ENCODE measurements at regions not wholly inside any gene's neighbourhood (a gene's known extent, or its start where the extent isn't known, plus 50 kb on each side); places are given as distances from the start of the nearest gene placed in this dataset.
"Not testable (repeated sequence)": the region's sequence is repeated elsewhere in the genome, so short reads cannot be mapped to it uniquely, and the experiment has no call there.

- DNase-seq: not testable (repeated sequence)
Observed at GRCh38 chr2:134040626-134041172, 213.2 kb upstream of the MGAT5 start.

GRCh38 chr2:134041877-134042276, 212.0 kb upstream of the MGAT5 start:
- DNase-seq: no peak

- not testable (repeated sequence) for DNase-seq
Observed at GRCh38 chr2:134043028-134043427, 210.8 kb upstream of the MGAT5 start.

- DNase-seq: no peak
Observed at GRCh38 chr2:134052173-134052572, 201.7 kb upstream of the MGAT5 start.

- DNase-seq: no peak
Observed at GRCh38 chr2:134056173-134056572, 197.7 kb upstream of the MGAT5 start.

GRCh38 chr2:134061066-134061465, 192.8 kb upstream of the MGAT5 start:
- DNase-seq: not testable (repeated sequence)

- not testable (repeated sequence) for DNase-seq
Observed at GRCh38 chr2:134062235-134062634, 191.6 kb upstream of the MGAT5 start.

- DNase-seq: not testable (repeated sequence)
Observed at GRCh38 chr2:134063916-134064315, 190.0 kb upstream of the MGAT5 start.

- DNase-seq: no peak
Observed at GRCh38 chr2:134070281-134070741, 183.6 kb upstream of the MGAT5 start.

GRCh38 chr2:134072341-134072740, 181.5 kb upstream of the MGAT5 start:
- DNase-seq: no peak

GRCh38 chr2:134073023-134073422, 180.8 kb upstream of the MGAT5 start:
- DNase-seq: no peak

- DNase-seq: no peak
Observed at GRCh38 chr2:134074619-134075018, 179.3 kb upstream of the MGAT5 start.

- DNase-seq: no peak
Observed at GRCh38 chr2:134075204-134075603, 178.7 kb upstream of the MGAT5 start.

GRCh38 chr2:134078354-134078753, 175.5 kb upstream of the MGAT5 start:
- DNase-seq: no peak

- no peak for DNase-seq
Observed at GRCh38 chr2:134079373-134079772, 174.5 kb upstream of the MGAT5 start.

GRCh38 chr2:134080386-134081089, 173.3 kb upstream of the MGAT5 start:
- no peak for DNase-seq

- no peak for DNase-seq
Observed at GRCh38 chr2:134081238-134081938, 172.5 kb upstream of the MGAT5 start.

GRCh38 chr2:134083548-134083947, 170.3 kb upstream of the MGAT5 start:
- DNase-seq: no peak

- DNase-seq: no peak
Observed at GRCh38 chr2:134086594-134087219, 167.2 kb upstream of the MGAT5 start.

GRCh38 chr2:134087371-134087921, 166.4 kb upstream of the MGAT5 start:
- DNase-seq: no peak

- no peak for DNase-seq
Observed at GRCh38 chr2:134089454-134089853, 164.4 kb upstream of the MGAT5 start.

- DNase-seq: no peak
Observed at GRCh38 chr2:134097740-134098139, 156.1 kb upstream of the MGAT5 start.

GRCh38 chr2:134098321-134098720, 155.6 kb upstream of the MGAT5 start:
- no peak for DNase-seq
